ENCODE measurements at regions not wholly inside any gene's neighbourhood (a gene's known extent, or its start where the extent isn't known, plus 50 kb on each side); places are given as distances from the start of the nearest gene placed in this dataset.

- Mint-ChIP-seq H3K27ac (no peak overlapping the region), H3K27me3 (ENCODE audit: low read depth) (no peaks in the 10 kb centered on the region), H3K9me3 (peaks cover 3% of the 10 kb centered on the region), H3K4me1 (no peaks in the 10 kb centered on the region), H3K4me3 (no peak overlapping the region), H3K36me3 (0 out of 2 replicates have a peak, but pooled peaks cover 1% of the 10 kb centered on the region)
- ATAC-seq = no peak
- TF ChIP-seq OVOL2 (CRISPR knock-in tag; IDR thresholded peaks at IDR 0.05; ENCODE audit: borderline replicate concordance) (no peak), CREM (CRISPR knock-in tag; IDR thresholded peaks at IDR 0.05) (no peak), AFF4 (CRISPR knock-in tag; IDR thresholded peaks at IDR 0.05; ENCODE audit: borderline replicate concordance) (no peak), CREB1 (CRISPR knock-in tag; IDR thresholded peaks at IDR 0.05) (no peak), E2F1 (CRISPR knock-in tag; IDR thresholded peaks at IDR 0.05) (no peak), MAX (CRISPR knock-in tag; IDR thresholded peaks at IDR 0.05) (no peak), PRDM15 (CRISPR knock-in tag; IDR thresholded peaks at IDR 0.05) (no peak)
- ChIA-PET CTCF (no interaction called here), POLR2A (no interaction called here)
- no peak for DNase-seq (ENCODE audit: low spot score)
Measured at GRCh38 chr5:158261674-158262367, 402.9 kb upstream of the CLINT1 start.

GRCh38 chr5:158256096-158256495 is 397.2 kb upstream of the CLINT1 start:
- no peak for TF ChIP-seq ZNF512 (CRISPR knock-in tag; IDR thresholded peaks at IDR 0.05; ENCODE audit: borderline replicate concordance)
- TF ChIP-seq ZNF396 (CRISPR knock-in tag; IDR thresholded peaks at IDR 0.05; ENCODE audit: borderline replicate concordance) = no peak
- ChIA-PET POLR2A (no interaction called here), CTCF (no interaction called here)
- Mint-ChIP-seq H3K4me1 (no peaks in the 10 kb centered on the region), H3K9me3 (no peaks in the 10 kb centered on the region; the same call in 1 of the 2 replicates), H3K27ac (no peak overlapping the region), H3K27me3 (ENCODE audit: low read depth) (no peaks in the 10 kb centered on the region), H3K4me3 (no peak overlapping the region), H3K36me3 (no peaks in the 10 kb centered on the region)
- ATAC-seq (no peak), DNase-seq (ENCODE audit: low spot score) (no peak)

GRCh38 chr5:158255609-158256008 is 396.7 kb upstream of the CLINT1 start:
- DNase-seq (ENCODE audit: low spot score) (no peak), ATAC-seq (no peak)
- Mint-ChIP-seq H3K27me3 (ENCODE audit: low read depth) (no peaks in the 10 kb centered on the region), H3K36me3 (no peaks in the 10 kb centered on the region), H3K4me3 (no peak overlapping the region), H3K9me3 (no peaks in the 10 kb centered on the region; the same call in 1 of the 2 replicates), H3K4me1 (no peaks in the 10 kb centered on the region), H3K27ac (no peak overlapping the region)
- ChIA-PET POLR2A (no interaction called here), CTCF (interaction anchor here (1.8 kb wide), 1 partner anchor 17 kb away, joined by 4 read pairs; no protein-coding TSS in a partner anchor)
- TF ChIP-seq FOXJ3 (CRISPR knock-in tag; IDR thresholded peaks at IDR 0.05; ENCODE audit: borderline replicate concordance) = no peak
- no peak for TF ChIP-seq ZNF512 (CRISPR knock-in tag; IDR thresholded peaks at IDR 0.05; ENCODE audit: borderline replicate concordance)
- no peak for TF ChIP-seq ZNF396 (CRISPR knock-in tag; IDR thresholded peaks at IDR 0.05; ENCODE audit: borderline replicate concordance)
- no peak for TF ChIP-seq ZNF219 (CRISPR knock-in tag; IDR thresholded peaks at IDR 0.05; ENCODE audit: borderline replicate concordance)
- TF ChIP-seq RORB (CRISPR knock-in tag; IDR thresholded peaks at IDR 0.05) = no peak
- TF ChIP-seq IRF2 (CRISPR knock-in tag; IDR thresholded peaks at IDR 0.05; ENCODE audit: borderline replicate concordance, low read depth) = no peak
- no peak for TF ChIP-seq FOXP4 (CRISPR knock-in tag; IDR thresholded peaks at IDR 0.05)
- TF ChIP-seq, protein P1, sequence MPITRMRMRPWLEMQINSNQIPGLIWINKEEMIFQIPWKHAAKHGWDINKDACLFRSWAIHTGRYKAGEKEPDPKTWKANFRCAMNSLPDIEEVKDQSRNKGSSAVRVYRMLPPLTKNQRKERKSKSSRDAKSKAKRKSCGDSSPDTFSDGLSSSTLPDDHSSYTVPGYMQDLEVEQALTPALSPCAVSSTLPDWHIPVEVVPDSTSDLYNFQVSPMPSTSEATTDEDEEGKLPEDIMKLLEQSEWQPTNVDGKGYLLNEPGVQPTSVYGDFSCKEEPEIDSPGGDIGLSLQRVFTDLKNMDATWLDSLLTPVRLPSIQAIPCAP (CRISPR knock-in tag; IDR thresholded peaks at IDR 0.05) = no peak

Data from WTC11 (cell line).